HG02623 (cell line): ENCODE measurements at regions not wholly inside any gene's neighbourhood (a gene's known extent, or its start where the extent isn't known, plus 50 kb on each side); places are given as distances from the start of the nearest gene placed in this dataset.

Experiments
- ATAC-seq: cut with Tn5 transposase; IDR thresholded peaks from one replicate; pipeline ENCODE4 v1.9.1; 2021; ENCODE audit warnings: moderate library complexity; ENCODE audit not compliant: unreplicated experiment

DNA sequence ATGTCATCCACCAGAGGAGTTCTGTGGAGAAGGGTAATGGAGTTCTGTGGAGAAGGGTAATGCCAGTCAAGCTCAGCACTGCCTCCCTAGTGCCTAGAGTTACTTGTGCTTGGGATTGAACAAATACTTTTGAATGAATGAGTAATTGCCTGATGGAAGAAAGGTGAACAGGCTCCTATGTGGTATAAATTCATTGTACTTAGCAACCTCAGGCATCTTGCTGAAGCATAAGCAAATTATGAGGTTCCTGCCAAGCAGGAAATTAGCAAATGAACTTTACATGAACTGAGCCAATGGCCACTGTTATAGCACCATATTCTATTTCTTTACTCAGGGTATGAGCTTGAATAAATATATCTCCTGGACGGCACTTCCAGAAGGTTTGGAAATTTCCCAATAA is 1047.2 kb downstream of the SLC6A15 start:
- ATAC-seq = no peak

DNA sequence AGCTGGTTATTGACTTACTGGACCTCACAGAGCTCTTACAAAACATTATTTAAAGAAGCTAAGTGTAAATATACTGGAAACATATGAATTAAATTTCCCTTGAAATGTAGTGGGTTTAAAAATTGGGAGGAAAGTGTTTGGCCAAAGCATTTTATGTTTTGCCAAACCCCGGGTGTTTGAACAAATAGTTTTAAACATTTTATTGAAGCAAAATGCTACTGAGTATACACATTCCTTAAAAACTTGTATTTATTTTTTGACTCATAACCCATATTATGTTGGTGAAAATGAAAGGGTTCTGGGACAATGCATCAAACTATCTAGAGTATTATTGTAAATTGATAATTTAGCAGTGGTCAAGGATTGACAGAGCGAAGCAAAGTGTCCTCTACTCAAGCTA is 1048.5 kb downstream of the SLC6A15 start:
- no peak for ATAC-seq

DNA sequence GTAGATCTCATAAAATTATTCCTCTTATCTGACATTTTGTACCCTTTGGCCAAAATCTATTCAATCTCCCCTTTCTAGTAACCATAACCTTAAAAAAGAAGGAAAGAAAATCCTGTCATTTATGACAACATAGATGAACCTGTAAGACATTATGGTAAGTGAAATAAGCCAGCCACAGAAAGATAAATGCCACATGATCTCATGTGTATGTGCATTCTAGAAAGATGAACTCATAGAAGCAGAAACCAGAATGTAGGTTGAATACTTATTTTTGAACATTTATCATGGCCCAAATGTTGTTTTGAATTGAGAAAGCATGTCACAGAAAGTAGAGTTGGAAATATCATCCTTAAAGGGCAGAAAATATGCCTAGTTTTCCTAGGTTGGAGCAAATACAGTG is 1053.6 kb downstream of the SLC6A15 start:
- ATAC-seq = no peak

DNA sequence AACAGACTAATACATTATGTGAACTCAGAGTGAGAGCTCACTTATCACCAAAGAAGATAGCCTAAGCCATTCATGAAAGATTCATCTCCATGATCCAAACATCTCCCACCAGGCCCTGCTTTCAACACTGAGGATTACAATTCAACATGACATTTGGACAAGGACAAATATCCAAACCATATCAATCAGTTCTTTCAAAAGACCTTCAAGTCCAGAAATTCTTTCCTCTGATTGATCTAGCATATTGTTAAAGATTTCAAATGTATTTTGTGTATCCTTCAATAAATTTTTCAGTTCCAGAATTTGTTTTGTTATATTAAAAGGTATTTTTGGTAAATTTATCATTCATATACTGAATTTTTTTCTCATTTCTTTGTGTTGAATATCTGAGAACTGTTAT is 1055.8 kb downstream of the SLC6A15 start:
- ATAC-seq = no peak

DNA sequence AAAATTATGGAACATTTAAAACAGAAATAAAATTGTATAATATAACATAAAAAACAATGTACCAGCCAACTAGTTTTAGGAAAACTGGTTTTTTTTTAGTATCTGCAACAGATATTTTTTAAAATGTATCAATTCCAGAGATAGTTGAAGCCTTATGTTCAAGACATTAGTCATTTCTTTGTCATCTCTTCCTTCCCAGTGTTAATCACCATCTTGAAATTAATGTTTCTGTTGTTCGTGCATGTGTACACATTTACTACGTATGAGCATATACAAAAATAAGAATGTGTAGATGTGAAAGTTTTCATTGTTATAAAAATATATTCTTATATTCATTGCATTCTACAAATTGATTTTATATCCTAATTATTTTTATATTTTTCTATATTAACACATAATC is 1062.1 kb downstream of the SLC6A15 start:
- no peak for ATAC-seq

DNA sequence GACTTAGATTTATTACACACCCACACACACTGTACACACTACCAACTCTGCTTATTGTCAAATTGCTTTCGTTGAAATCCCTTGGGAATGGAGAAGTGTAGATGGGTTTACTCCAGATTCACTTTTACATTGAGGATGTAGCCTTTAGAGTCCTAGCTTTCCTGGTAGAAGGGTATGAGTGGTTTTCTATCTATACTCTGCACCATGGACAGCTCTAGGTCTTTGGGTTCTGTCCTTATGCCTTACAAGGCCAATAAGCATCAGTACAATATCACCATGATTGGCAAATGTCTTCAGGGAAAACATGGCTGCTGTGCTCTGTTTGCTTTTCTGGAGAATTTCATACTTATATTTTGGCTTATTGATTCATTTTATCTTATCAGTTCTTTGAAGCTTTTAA is 1063.9 kb downstream of the SLC6A15 start:
- no peak for ATAC-seq

DNA sequence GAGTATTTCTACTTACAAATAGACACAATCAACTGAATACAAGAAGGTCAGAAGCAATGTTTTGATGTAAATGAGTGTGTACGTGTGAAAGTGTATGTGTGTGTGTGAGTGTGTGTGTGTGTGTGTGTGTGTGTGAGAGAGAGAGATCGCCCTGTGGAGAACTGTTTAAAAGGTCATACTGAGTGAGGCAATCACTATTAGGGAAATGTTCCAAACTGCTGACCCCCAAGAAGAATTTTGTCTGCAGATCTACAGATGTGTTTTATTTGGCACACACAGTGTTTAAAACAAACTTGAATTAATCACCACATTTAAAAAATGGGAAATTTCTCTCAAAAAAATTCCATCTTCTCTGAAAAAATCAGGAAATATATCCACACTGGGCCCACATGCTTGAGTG is 1069.1 kb downstream of the SLC6A15 start:
- ATAC-seq = no peak

DNA sequence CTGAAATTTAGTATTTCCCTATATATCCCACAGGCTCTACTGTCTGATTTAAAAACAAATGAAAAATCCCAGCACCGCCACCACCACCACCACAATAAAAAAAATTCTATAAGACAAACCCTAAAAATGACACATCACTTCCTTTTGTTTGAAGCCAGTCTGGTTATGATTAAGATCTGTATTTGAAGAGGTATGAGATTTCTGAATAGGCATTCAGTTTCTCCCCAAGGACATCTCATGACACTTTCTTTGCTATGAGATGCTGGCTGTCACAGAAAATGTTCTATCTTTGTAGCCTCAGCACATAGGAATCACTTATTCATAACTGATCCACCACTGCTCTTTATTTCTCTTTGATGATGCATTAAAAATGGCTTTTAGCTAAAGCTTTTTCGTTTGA is 1071.0 kb downstream of the SLC6A15 start:
- ATAC-seq = no peak

DNA sequence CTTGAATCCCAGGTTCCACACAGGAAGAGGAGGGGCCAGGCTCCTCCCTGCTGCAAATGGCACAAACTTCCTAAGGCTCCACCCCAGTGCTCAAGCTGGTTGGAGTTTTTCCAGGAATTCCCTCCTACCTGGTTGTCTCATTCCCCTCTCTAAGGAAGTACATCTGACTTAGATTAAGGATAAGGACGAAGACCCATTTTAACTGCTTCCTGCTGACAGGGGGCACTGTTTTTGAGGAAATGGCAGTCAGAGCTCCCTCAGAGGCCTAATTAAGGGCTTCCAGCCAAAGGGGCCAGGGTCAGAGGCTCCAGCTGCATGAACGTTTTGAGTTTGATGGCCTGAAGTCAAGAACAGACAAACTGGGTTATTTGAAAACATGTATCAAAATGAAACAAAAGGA is 1084.7 kb downstream of the SLC6A15 start:
- no peak for ATAC-seq

DNA sequence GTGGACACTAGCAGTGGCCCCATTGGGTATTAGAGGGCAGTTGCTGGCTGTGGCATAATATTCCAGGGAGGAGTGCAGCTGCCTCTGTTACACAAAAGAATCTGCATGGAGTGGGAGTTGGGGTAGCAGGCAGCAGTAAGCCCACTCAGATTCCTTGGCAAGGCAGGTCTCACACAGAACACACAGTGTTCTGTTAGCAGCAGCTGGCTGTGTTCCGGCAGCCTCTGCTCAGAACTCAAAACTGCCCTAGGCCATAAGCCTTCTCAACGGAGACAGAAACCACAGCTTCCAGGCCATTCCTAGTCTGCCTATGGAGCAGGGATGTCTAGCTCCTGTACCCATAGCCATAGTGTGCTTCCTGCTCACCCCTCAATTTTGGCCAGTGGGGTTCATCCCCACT is 1085.4 kb downstream of the SLC6A15 start:
- no peak for ATAC-seq

DNA sequence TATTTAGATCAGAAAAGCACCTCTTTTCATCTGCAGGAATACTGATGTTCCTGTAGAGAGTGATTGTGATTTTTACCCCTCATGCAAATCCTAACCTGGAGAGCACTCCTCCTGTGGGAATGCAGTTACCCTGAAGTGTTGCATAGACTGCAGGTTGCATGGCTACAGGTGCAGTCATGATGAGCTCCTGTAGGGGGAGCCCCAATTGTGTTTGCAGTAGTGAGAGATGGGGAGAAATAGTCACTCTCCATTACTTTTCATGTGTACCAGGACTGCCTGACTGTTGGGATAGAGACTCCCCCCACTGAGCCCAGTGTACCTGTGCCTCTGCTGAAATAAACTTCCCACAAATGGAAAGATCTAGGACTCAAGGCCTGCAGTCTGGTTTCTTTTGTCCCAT is 1086.5 kb downstream of the SLC6A15 start:
- peak; percentile 82 for ATAC-seq

DNA sequence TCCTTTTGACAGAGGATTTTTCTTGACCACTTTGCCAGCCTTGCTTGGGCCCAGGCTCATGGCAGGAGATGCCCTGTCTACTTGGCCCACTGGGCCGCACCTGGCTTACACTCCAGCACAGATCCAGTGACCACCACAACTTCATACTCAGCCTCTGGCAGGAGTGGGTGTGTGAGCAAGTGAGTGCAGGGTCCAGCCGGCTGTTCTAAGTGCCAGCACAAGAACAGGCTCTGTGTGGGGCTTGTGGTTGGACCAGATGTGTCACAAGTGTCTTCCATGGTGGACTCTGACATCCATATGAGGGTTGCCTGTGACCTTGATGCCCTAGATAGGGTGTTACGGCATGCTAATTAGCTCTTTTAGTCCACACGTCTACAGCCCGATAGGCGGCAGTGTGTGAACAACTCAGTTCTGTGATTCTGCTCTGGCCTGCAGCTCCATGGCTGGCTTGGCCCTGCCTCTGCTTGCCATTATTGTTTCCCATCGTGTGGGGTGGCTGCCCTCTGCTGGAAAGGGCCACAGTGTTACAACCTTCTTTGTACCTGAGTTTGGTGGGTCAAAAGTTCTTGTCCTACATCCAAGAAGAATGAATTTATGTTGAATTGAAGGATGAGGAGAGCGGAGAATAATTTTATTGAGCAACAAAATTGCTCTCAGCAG is 1089.1 kb downstream of the SLC6A15 start:
- peak; percentile 86 for ATAC-seq

DNA sequence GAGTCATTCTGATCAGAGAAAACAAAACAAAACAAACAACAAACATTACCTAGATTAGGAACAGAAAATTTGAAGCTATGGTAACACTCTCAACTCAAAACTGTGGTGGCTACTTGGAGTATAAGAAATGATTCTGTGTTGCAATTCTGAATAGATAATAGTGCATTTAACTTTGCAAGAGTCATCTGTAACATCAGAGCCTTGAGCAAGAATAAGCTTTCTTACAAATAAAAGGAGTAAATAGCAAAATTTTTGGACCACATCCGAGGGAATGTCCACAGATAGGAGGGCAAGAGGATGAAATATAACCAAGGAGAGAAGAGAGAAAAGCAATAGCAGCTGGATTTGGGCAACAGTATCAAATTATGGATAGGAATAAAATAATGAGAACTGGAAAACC is 1090.6 kb downstream of the SLC6A15 start:
- ATAC-seq = no peak

DNA sequence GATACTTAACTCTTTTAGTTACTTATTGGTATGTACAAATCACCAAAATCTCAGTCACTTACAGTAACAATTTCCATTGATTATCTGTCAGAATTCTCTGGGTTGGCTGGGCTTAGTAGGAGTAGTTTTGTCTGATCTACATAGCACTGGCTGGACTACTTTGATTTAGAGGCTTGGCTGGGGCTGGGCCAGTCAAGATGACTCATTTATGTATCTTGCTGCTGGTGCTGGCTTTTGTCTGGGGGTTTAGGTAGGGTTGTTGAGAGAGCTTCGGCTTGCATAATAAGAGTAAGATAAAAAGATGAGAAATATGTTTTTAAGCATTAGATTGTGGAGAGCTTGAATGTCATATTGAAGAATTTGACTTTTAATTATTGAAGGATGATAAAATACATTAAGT is 1093.7 kb downstream of the SLC6A15 start:
- ATAC-seq = no peak

DNA sequence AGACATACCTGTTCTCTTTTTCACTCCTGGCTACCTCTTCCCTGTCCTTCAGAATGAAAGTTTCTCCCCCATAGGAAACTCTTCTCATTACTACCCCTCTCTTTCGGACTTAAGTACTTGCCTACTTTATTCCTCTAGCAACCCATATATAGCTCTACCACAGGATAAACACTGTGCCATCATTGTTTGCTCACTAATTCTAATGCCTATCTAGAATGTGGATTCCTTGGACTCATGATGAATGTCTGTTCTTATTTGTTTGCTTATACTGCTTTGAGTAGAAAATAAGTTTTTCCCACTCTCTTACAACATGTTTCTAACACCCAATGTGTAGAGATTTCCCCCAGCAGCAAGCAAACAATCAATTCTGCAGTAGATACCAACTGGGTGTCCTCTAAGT is 1094.9 kb downstream of the SLC6A15 start:
- ATAC-seq = no peak

DNA sequence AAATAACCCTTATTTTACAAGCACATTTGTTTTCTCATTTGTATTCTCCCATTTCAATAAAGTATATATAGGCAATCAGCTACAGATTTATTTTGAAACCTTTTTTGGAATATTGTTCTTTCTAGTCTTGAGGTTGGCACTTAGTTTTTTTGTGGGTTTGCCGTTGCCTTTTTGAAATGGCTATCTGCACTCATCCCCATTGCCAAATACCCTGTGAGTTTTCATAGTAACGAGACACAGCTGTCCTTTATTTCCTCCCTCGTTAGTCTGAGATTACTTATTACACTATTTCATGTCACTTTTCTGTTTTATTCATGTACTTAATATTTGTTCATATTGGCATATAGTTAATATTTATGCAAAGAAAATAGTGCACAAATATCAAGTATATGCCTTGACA is 1104.0 kb downstream of the SLC6A15 start:
- no peak for ATAC-seq

DNA sequence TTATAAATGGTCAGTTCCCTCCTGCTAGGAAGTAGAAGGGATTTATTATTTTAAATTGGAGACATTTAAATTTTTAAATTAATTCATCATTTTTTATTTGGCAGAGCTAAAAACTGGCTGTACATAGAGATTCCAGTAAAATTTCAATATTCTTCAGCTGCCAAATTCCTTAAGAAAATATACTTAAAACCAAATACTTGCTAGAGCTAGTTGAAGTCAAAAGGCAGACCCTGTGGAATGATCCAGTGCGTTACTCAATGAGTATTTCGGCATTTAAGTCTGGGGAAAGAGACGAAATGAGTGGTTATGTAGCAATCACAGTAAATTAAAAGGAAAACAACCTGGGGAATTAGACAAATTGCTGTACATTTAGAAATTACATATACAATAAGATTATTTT is 1104.7 kb downstream of the SLC6A15 start:
- ATAC-seq = no peak

DNA sequence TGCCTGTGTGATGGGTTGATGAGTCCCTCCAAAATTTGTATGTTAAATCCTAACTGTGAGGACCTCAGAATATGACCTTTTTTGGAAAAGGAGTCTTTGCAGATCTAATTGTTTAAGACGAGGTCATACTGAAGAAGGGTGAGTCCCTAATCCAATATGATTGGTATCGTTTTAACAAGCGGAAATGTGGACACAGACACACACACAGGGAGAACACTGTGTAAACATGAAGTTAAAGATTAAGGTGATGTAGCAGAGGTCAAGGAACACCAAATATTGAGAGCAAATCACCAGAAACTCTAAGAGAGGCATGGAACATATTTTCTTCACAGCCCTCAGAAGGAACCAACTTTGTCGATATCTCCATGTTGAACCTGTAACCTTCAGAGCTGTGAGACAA is 1106.7 kb downstream of the SLC6A15 start:
- no peak for ATAC-seq

DNA sequence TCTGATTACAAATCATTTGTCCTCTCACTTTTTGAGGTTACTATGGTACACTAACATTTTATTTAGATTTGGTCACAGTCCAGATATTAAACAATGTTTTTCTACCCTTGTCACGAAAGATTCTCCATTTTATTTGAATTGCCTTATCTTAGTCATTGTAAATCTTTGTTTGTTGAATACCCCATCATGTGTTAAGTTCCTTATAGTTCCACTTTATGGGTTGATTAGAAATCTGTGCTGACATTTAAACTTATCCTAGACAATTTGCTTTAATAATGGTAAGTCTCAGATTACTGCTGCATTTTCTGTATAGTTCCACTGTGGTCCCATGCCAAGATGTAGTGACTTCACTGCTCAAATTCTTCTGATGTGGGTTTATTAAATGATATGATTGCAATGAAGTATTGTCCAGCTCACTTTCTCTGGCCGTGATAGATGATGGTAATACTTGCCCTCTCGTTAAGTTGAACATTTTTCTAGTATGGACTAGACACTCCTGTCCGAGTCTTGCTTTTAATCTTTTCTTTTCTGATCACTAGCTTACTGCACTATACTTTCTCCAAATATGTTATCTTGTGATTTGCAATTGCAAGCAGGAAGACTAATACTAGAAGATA is 1107.3 kb downstream of the SLC6A15 start:
- no peak for ATAC-seq

DNA sequence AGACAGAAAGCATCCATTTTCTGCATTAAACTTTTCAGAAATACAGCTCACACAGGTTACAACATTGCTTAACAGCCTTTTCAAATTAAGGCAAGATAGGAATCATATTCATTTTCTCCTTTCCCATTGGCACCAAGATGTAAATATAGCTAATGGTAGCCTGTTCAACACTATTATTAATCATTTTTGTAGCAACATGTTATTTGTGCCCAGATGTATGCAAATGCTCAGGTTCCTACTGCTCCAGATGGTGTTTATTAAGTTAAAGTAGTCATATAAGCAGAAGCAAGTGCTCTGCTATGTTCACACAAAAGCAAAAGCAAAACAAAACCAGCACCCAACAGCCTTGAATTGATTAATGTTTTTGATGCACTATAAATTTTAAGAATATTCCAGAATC is 1110.6 kb downstream of the SLC6A15 start:
- ATAC-seq = no peak

DNA sequence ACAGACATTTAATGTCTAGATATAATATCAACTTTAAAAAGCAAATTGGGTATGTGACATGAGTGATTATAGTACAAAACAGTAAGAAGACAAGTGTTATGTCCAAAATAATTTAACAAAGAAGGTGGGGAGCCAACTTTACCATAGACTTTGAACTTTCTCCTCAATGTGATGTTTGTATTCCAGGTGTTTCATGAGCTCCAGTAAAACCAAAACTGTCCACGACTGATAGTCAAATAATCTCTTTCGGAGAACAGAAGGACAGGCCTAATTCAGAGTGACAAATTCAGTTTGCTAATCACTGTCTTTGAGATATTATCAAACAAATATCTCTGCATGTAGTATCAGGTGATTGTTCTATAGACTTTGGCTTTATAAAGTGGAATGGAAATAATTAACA is 1112.6 kb downstream of the SLC6A15 start:
- no peak for ATAC-seq

DNA sequence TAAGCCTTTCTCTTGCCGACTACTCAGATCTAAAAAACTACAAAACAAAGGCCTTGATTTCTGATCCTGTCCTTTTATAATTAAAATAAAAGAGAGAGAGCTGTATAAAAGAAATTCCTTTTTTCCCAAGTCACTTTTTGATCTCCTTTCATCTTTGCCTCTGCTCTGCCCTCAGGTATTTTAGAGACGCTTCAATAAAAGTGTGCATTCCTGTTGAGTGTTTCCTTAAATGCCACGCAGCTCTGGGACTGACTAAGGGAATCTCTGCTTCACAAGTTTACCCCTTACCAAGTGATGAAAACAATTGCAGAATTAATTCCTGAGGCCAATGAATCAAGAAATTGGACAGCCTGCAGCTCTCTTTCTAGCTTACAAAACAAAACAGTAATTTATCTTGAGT is 1109.8 kb downstream of the TMTC2 start:
- ATAC-seq = no peak

DNA sequence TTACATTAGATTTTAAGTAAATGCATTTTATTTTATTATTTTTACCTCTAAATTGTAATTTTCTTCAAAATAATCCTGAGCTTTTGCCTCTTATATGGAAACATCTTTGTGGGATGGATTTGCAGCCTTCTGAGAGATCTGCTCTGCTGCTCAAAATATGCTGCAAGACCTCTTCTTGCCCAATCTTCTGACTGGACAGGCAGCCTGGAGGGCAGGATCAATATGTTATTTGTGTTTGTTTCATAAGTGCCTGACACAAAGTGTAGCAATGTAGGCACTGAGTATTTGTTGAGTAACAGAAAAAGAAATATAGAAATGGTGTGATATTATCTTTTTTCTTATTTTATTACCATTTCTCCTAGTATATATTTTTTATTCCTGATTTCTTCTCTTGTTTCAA is 1106.9 kb downstream of the TMTC2 start:
- no peak for ATAC-seq
